WTC11 (cell line): ENCODE measurements at regions not wholly inside any gene's neighbourhood (a gene's known extent, or its start where the extent isn't known, plus 50 kb on each side); places are given as distances from the start of the nearest gene placed in this dataset.

Experiments
- ATAC-seq: fragments of 200-7000 bp; cut with Tn5 transposase; 2 replicates; pipeline ENCODE4 v1.10.0; 2021; ENCODE audit warnings: mild to moderate bottlenecking, moderate library complexity
- CTCF ChIA-PET: fragments of 300-600 bp; sonication (Branson Sonifier 250); formaldehyde crosslinking; loops from one replicate; lab custom pipeline; 2021; ENCODE audit warnings: antibody characterized with exemption; lab: Charles Lee
- POLR2A ChIA-PET: fragments of 350-600 bp; sonication (Branson Sonifier 250); formaldehyde crosslinking; loops from one replicate; lab custom pipeline; 2021; ENCODE audit warnings: antibody characterized with exemption; lab: Charles Lee
- DNase-seq: peaks from one replicate; pipeline ENCODE4 v3.0.0; 2021; ENCODE audit warnings: low spot score
- H3K27ac Mint-ChIP-seq: 2 replicates; pipeline ENCODE4 v1.8.0; 2021; ENCODE audit warnings: mixed read lengths
- H3K27me3 Mint-ChIP-seq: 2 replicates; pipeline ENCODE4 v1.8.0; 2021; ENCODE audit warnings: low read depth, mild to moderate bottlenecking, moderate library complexity, mixed read lengths
- H3K36me3 Mint-ChIP-seq: 2 replicates; pipeline ENCODE4 v1.8.0; 2021; ENCODE audit warnings: mixed read lengths
- H3K4me1 Mint-ChIP-seq: 2 replicates; pipeline ENCODE4 v1.8.0; 2022; ENCODE audit warnings: mixed read lengths
- H3K4me3 Mint-ChIP-seq: 2 replicates; pipeline ENCODE4 v1.8.0; 2021; ENCODE audit warnings: mild to moderate bottlenecking, moderate library complexity, mixed read lengths
- H3K9me3 Mint-ChIP-seq: 2 replicates; pipeline ENCODE4 v1.8.0; 2021; ENCODE audit warnings: mixed read lengths
- AR ChIP-seq: fragments of 250-450 bp; sonication (Bioruptor Pico); IDR thresholded peaks from 2 replicates; pipeline ENCODE4 v1.9.0; 2021; ENCODE audit warnings: mild to moderate bottlenecking
- ARID4B ChIP-seq: sonication (generic); formaldehyde crosslinking; IDR thresholded peaks from 2 replicates; pipeline ENCODE4 v1.8.0; 2023; ENCODE audit warnings: missing genetic modification reagents, mild to moderate bottlenecking, borderline replicate concordance
- ATF2 ChIP-seq: sonication (generic); formaldehyde crosslinking; IDR thresholded peaks from 2 replicates; pipeline ENCODE4 v1.8.1; 2022; ENCODE audit warnings: low read depth, missing genetic modification reagents, borderline replicate concordance
- CDX4 ChIP-seq: fragments of 250-450 bp; sonication (Bioruptor Pico); IDR thresholded peaks from 2 replicates; pipeline ENCODE4 v1.9.0; 2021; ENCODE audit warnings: moderate library complexity, mild to moderate bottlenecking, inconsistent platforms, borderline replicate concordance
- E2F1 ChIP-seq: sonication (generic); formaldehyde crosslinking; IDR thresholded peaks from 2 replicates; pipeline ENCODE4 v1.8.0; 2022; ENCODE audit warnings: mild to moderate bottlenecking, missing genetic modification reagents
- EMX1 ChIP-seq: fragments of 250-450 bp; sonication (Bioruptor Pico); IDR thresholded peaks from 2 replicates; pipeline ENCODE4 v1.8.0; 2021; ENCODE audit warnings: mild to moderate bottlenecking
- ESRRA ChIP-seq: sonication (generic); formaldehyde crosslinking; IDR thresholded peaks from 2 replicates; pipeline ENCODE4 v1.8.1; 2022; ENCODE audit warnings: mild to moderate bottlenecking, missing genetic modification reagents, borderline replicate concordance
- FOXK1 ChIP-seq: sonication (generic); formaldehyde crosslinking; IDR thresholded peaks from 2 replicates; pipeline ENCODE4 v1.8.0; 2022; ENCODE audit warnings: mild to moderate bottlenecking, moderate library complexity, missing genetic modification reagents
- FOXP1 ChIP-seq: sonication (generic); formaldehyde crosslinking; IDR thresholded peaks from 2 replicates; pipeline ENCODE4 v1.8.0; 2022; ENCODE audit warnings: missing genetic modification reagents, mild to moderate bottlenecking, moderate library complexity, borderline replicate concordance
- IRF2 ChIP-seq: sonication (generic); formaldehyde crosslinking; IDR thresholded peaks from 2 replicates; pipeline ENCODE4 v1.8.0; 2022; ENCODE audit warnings: low read depth, missing genetic modification reagents, borderline replicate concordance
- PRDM15 ChIP-seq: sonication (generic); formaldehyde crosslinking; IDR thresholded peaks from 2 replicates; pipeline ENCODE4 v1.8.0; 2022; ENCODE audit warnings: missing genetic modification reagents
- PRRX2 ChIP-seq: fragments of 250-450 bp; sonication (Bioruptor Pico); IDR thresholded peaks from 2 replicates; pipeline ENCODE4 v1.8.0; 2021; ENCODE audit warnings: mild to moderate bottlenecking
- RELA ChIP-seq: sonication (generic); formaldehyde crosslinking; IDR thresholded peaks from 2 replicates; pipeline ENCODE4 v1.8.1; 2022; ENCODE audit warnings: missing genetic modification reagents, mild to moderate bottlenecking, borderline replicate concordance
- TCF7 ChIP-seq: sonication (generic); formaldehyde crosslinking; IDR thresholded peaks from 2 replicates; pipeline ENCODE4 v1.8.0; 2022; ENCODE audit warnings: mild to moderate bottlenecking, low read depth, missing genetic modification reagents, moderate library complexity
- TP53 ChIP-seq: sonication (generic); formaldehyde crosslinking; IDR thresholded peaks from 2 replicates; pipeline ENCODE4 v1.8.1; 2023; ENCODE audit warnings: mild to moderate bottlenecking, missing genetic modification reagents
- USF1 ChIP-seq: sonication (generic); formaldehyde crosslinking; IDR thresholded peaks from 2 replicates; pipeline ENCODE4 v1.8.0; 2022; ENCODE audit warnings: mild to moderate bottlenecking, missing genetic modification reagents
- ZNF219 ChIP-seq: sonication (generic); formaldehyde crosslinking; IDR thresholded peaks from 2 replicates; pipeline ENCODE4 v1.8.0; 2023; ENCODE audit warnings: missing genetic modification reagents, mild to moderate bottlenecking, borderline replicate concordance
- ZNF671 ChIP-seq: fragments of 250-450 bp; sonication (Bioruptor Pico); IDR thresholded peaks from 2 replicates; pipeline ENCODE4 v1.8.0; 2021; ENCODE audit warnings: mild to moderate bottlenecking

GRCh38 chr4:186404562-186405134 is 138.7 kb downstream of the F11 start (continued):
- TF ChIP-seq USF1 (no peak), AR (CRISPR knock-in tag) (no peak)

GRCh38 chr4:186400676-186401075 is 134.7 kb downstream of the F11 start:
- peaks cover 20% of the 10 kb centered on the region for H3K9me3 Mint-ChIP-seq
- POLR2A ChIA-PET: interaction anchor here (0.6 kb wide), 1 partner anchor 56 kb away, joined by 3 read pairs; no protein-coding TSS in a partner anchor
- H3K4me1 Mint-ChIP-seq: peaks cover 7% of the 10 kb centered on the region
- no peak overlapping the region for H3K4me3 Mint-ChIP-seq
- ATAC-seq (no peak), DNase-seq (no peak)
- CTCF ChIA-PET: no interaction called here
- no peak overlapping the region for H3K27ac Mint-ChIP-seq
- no peaks in the 10 kb centered on the region for H3K27me3 Mint-ChIP-seq
- H3K36me3 Mint-ChIP-seq: peaks cover 6% of the 10 kb centered on the region; the same call in 1 of the 2 replicates
- TF ChIP-seq ESRRA (no peak), FOXK1 (CRISPR knock-in tag) (no peak), RELA (CRISPR knock-in tag) (no peak), TP53 (CRISPR knock-in tag) (no peak), EMX1 (CRISPR knock-in tag) (no peak), ARID4B (CRISPR knock-in tag) (no peak), IRF2 (no peak), E2F1 (CRISPR knock-in tag) (no peak), ZNF671 (no peak), ZNF219 (no peak), PRDM15 (CRISPR knock-in tag) (no peak), TCF7 (CRISPR knock-in tag) (no peak), PRRX2 (CRISPR knock-in tag) (no peak), CDX4 (CRISPR knock-in tag) (no peak), FOXP1 (CRISPR knock-in tag) (no peak), ATF2 (CRISPR knock-in tag) (no peak)
